Fibroblast of the aortic adventitia (primary cell): ENCODE measurements at regions not wholly inside any gene's neighbourhood (a gene's known extent, or its start where the extent isn't known, plus 50 kb on each side); places are given as distances from the start of the nearest gene placed in this dataset.

Experiments
- DNase-seq: peaks from one replicate; pipeline ENCODE4 v3.0.0-alpha.2; 2010; ENCODE audit warnings: low read depth
- H3K4me3 ChIP-seq: 2 replicates; pipeline ENCODE4 v1.5.1; 2011; ENCODE audit warnings: low read depth, mild to moderate bottlenecking, control low read depth, low read length, moderate library complexity
- CTCF ChIP-seq: IDR thresholded peaks from 2 replicates; pipeline ENCODE4 v1.5.1; 2011; ENCODE audit warnings: mild to moderate bottlenecking, low read length, control low read depth, inconsistent platforms; ENCODE audit not compliant: insufficient read depth

DNA sequence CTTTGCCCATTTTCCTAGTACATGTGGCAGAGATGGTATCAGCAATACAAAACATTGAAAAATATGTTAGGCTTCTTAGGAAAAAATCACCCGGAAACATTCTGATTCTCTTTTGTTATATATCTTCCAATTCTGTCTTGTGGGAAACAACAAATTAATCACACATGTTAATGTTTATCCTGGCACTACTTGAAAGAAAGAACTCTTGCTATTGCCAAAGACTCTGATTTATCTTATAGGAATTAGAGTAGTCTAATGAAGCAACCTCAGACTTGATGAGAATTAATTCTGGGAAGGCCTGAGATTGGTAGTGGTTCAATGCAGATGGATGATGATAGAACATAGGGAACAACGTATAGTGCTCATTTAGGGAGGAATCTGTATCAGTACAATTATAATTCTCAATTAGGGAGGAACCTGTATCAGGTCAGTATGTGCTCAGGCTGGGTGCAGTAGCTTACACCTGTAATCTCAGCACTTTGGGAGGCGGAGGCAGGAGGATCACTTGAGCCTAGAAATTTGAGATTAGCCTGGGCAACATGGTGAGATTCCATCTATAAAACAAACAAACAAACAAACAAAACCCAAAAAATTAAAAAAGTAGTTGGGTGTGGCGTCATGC lies 50.7 kb downstream of the TAS2R16 start:
- peak; percentile 1 for DNase-seq
- H3K4me3 ChIP-seq = no peak overlapping the region
- TF ChIP-seq CTCF = no peak

DNA sequence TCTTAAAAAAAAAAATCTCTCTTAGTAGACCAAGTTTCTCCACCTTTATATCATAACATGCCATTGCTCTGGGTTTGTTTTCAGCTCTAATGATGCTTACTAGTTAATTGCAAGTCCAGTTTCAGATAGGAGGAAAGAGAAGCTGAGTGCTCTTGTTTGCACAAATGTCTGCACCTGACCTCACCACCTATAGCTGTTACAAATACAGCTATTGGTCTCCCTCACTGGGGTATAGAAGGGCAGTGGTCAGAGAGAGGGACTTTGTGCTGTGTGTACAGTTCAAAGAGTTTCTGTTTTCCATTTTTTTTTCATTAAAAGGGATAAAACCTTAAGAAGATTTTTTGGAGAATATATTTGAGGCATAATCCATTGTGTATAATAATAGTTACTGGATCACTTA lies 52.7 kb downstream of the TAS2R16 start:
- H3K4me3 ChIP-seq = no peak overlapping the region
- no peak for TF ChIP-seq CTCF
- no peak for DNase-seq

DNA sequence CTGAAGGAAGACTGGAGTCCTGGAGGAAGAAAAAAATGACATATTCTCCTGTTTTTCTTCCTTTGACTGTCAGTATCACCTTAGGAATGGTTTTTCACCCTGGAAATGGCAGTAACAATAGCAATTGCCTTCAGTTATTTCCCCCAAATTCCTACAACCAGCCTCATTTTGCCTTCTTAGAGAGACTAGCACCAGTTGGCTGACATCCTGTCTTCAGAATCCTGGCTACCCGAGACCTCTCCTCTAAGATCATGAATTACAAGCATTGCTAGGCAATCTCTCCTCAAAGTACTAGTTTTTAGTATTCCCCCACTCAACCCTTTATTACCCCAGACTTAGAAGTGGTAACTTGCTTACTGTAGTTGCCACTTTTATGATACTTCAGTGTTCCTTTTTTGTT lies 53.4 kb downstream of the TAS2R16 start:
- TF ChIP-seq CTCF = no peak
- no peak overlapping the region for H3K4me3 ChIP-seq
- DNase-seq = no peak
